Ramos (cell line): ENCODE measurements at regions not wholly inside any gene's neighbourhood (a gene's known extent, or its start where the extent isn't known, plus 50 kb on each side); places are given as distances from the start of the nearest gene placed in this dataset.

Source experiments
- in situ Hi-C: fragments of 300-500 bp; cut with MboI; formaldehyde crosslinking; loops from one replicate; pipeline ENCODE4 v1.14.3; 2022; ENCODE audit warnings: low sequenced_read_pairs; ENCODE audit not compliant: unreplicated experiment

DNA sequence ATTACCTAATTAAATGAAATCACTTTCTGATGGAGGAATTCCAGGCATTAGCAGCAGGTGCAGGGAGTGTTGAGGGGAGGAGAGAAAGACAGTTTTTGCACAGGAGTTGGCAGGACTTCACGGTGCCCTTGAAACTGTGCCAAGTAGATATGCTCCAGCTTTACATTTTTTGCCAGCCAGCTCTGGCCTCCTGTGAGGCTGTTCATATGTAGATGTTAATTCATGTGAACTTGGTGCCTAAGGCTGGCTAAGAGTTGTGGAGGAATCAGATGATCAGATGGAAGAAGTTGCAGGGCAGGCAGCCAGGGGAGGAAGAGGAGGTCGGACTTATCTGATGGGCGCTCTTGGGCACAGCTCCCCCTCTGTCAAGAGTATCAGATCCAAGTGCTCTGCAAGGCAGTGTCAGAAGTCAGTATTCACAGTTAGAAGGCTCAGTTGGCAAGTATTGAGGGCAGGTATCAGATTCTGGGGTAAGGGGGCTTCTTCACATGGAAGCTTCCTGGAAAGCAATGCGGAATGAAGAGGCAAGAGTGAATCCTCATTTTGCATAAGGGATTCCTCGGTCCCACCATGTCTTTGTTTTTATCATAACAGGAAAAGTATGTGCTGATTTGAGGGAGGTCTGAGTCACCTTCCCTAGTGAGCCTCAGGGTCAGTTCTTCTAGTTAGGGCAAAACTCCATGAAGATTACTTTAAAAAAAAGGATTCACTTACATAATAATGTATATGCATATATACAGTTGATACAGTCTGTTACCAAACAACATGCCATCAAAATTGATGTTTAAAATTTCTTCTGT, 172.6 kb upstream of the UMPS start:
- in situ Hi-C loops: no loop called here

DNA sequence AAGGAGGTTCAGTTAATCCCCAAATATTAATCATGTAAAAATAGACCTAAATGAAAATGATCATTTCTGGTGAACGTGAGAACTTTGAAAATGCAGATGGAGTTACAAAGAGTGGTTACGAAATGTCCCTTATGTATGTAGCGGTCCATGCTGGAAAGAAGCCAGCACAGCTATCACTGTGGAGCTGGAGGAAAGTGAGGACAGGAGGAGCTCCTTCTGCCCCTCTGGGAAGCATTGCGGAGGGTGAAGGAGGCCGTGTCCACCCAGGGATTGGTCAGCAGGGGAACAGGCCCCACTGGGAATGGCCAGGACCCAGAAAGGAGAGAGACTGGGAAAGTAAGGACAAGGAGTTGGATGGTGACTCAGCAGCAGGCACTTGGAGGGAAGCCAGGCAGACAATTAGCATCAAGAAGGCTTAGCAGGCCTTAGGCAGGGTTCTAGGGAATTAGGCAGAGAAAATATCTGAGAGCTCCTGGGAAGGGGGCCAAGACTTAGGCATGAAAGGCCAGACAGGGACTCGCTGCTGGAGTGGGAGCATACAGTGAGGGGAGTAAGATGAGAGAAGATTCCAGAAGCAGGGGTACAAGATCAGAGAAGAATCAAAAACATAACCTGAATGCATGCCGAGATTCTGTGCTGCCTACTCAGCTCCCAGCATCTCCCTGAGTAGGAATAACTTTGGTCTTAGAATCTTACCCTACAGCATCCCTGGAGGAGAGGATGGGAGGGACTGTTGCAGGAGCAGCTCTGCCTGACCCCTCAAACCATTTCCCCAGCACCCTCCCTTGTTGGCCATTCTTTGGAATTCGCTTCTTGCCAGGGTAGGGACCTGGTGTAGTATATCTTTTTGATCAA, 171.0 kb upstream of the UMPS start:
- in situ Hi-C loops: no loop called here

DNA sequence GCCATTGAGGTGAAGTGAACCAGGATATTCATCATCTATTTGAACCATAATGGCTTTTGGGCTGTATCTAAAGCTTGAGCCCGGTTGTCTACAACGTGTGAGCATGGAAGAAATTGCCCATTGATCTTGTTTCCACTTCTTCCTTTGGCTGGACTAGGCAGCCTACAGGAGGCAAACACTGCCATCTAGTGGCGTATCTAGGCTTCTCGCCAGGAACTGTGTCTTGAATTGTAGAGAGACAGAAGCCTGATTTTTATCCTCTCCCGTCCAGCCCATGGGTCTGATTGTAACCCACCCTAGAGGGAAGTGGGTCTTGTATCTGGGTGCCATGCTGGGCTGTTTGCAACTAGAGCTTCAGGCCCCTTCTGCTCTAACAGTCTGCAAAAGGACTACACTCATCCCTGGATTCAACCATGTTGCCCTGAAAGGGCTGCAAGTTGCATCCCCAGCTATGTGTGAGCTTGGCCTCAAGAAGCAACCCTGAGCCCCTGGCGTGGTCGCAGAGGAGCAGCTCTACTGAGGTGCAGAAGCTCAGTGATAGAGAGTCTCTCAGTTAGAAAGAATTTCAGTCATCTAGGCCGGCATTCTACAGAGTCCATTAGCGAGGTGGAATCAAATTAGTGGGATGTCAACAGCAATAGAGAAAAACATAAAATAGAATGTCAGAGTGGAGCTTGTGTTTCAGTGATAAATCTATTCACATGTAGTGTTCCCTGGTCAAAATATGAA, 170.2 kb upstream of the UMPS start:
- in situ Hi-C loops: loop anchor here (10.0 kb wide), 1 partner anchor 135 kb away; no protein-coding TSS in a partner anchor

DNA sequence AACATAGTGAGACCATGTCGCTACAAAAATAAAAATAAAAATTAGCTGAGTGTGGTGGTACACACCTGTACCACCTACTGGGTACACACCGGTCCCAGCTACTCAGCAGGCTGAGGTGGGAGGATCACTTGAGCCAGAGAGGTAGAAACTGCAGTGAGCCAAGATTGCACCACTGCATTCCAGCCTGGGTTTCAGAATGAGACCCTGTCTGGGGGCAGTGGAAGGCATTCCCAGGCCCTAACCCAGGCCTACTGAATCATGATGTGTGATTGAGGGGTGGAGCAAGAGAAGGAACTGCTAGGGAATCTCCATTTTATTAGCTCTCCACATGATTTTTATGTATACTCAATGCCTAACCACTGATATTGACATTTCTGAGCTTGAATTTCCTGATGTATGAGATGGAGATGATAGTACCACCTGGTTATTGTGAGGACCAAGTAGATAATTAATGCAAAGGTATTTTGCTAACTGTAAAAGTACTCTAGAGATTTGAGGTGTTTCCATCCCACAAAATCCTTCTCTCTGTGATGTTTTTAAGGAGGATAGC, 169.5 kb upstream of the UMPS start:
- in situ Hi-C loops: loop anchor here (10.0 kb wide), 1 partner anchor 134 kb away; no protein-coding TSS in a partner anchor

DNA sequence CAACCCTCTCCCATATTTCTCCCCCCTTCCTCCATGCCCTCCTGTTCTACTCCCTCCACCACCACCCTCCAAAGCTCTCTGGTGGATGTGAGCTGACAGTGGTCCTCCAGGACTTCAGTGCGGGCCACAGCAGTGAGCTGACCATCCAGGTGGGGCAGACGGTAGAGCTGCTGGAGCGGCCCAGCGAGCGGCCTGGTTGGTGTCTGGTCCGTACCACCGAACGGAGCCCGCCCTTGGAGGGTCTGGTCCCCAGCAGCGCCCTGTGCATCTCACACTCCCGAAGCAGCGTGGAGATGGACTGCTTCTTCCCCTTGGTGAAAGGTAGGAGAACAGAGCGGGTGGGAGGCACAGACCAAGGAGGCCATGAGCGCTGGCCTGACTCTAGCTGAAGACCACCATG, 167.5 kb upstream of the UMPS start:
- in situ Hi-C loops: loop anchor here (10.0 kb wide), 1 partner anchor 132 kb away; no protein-coding TSS in a partner anchor

DNA sequence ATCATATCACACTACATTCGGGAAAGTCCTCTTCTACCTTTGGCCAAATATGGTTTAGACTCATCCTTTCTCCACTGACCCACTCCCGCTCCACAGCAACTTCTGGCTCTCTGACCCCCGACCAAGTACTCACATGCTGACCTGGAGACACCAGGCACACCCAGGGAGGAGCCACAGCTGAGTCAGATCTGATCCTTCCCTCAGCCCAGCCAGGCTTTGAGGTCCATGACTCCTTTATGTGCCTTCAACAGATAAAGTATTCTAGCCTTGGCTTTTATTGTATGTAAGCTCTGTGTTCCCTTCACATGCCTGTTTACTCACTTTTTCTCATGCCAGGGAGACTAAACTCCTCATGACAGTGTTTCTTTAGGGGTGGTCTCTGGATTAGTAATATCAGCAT, 166.9 kb upstream of the UMPS start:
- in situ Hi-C loops: loop anchor here (10.0 kb wide), 1 partner anchor 131 kb away; no protein-coding TSS in a partner anchor

DNA sequence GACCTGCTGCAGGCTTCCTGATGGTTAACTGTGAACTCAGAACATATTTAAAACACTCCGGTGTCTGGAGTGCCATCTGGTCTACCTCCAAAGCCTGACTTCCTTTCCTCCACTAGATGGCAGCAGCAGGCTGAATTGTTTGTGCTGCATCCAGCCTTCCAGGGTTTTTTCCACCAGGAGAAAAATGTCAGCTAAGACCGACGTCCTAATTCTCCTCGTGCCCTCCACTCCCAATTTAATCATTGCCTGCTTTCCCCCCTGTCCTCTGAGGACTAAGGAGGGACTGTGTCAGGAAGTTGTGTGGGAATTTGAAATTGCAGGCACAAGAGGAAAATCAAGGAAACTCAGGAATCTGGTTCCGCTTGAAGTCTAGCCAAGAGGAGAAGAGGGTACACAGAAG, 165.2 kb upstream of the UMPS start:
- in situ Hi-C loops: loop anchor here (10.0 kb wide), 1 partner anchor 130 kb away; no protein-coding TSS in a partner anchor

DNA sequence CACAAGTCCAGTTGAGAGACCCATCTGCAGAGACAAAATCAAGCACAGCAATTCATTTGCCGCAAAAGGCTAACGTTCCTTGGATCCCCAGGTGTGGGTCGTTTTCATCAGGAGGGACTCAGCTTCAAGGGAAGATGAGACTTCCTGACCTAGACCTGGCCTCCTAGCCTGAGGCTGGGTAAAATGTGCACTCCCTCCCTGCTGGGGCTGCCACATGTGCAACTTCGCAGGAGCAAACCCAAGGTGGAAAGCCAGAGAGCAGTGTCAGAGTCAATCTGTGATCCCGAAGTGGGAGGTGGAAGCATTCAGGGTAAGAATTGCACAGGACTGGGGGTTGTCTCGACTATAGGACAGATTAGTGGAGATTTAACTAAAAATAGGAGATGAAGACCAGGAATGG, 164.7 kb upstream of the UMPS start:
- in situ Hi-C loops: loop anchor here (10.0 kb wide), 1 partner anchor 129 kb away; no protein-coding TSS in a partner anchor

DNA sequence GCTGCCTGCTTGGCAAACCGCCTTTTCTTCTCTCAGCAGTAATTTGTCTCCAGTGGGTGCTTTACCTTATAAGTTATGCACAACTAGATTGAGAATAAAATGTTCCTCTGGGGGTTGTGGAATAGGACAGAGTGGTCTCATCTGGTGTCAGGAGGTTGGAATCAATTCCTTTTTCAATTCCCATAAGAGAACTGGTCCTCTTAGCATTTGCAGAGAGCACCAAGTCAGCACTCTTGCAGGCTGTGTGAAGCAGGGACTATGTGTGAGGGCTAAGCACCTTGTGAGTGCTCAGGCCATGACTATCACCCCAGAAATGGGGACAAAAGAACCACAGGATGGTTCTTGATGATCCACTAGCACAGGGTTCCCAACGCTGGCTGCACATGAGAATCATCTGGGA, 163.6 kb upstream of the UMPS start:
- in situ Hi-C loops: loop anchor here (10.0 kb wide), 1 partner anchor 128 kb away; no protein-coding TSS in a partner anchor

DNA sequence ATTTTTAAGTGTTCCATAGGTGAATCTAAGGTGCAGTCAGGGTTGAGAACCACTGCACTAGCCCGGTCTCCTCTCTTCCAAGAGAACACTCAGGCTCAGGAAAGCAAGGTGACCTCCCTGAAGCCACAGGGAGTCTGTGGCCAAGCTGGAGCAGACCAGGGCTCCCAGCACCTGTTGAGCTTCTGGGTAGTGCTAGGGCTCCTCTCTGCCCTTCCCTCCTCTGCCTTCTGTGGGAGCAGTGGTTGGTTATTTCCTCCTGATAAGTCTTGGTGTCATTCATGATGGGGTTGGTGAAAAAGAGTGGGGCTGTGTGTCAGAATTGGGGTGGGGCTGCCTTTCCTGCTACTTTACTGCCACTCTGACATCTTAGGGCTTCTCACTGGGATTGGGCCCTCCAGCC, 163.1 kb upstream of the UMPS start:
- in situ Hi-C loops: loop anchor here (10.0 kb wide), 1 partner anchor 128 kb away; no protein-coding TSS in a partner anchor

DNA sequence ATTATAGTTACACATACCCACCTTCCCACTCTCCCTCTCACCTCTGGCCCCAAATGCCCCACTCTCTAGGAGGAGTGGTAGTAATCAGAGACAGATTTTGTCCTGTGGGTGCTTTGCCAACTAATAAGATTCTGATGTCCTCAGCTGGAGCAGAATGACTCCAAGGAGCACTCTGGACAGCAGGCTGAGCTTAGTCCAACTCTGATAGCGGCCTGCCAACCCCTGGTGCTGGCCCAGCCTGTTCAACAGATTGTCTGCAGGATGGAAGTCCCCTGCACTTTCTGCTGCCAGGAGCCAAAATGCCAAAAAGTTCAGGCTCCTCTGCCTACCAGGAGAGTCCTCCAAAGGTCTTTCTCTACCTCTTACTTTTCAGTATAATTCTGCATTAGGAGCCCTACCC, 160.5 kb upstream of the UMPS start:
- in situ Hi-C loops: loop anchor here (10.0 kb wide), 1 partner anchor 125 kb away; no protein-coding TSS in a partner anchor

DNA sequence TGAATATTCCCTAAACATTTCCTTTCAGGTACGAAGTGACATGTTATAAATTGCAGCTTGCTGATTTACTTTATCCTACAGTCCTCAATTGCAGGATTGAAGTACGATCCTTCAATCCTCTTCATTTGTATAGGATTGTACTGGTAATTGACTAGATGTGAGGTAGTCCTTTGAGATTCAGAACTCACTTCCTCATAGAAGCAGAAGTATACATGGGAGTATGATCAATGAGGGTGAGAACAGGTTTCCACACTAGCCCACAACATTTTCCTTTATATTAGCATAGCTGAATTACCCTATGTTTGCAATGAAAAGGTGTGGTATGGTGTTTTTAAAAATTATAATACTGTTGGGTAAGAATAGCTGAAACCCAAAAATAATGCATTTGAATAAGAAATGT, 160.0 kb upstream of the UMPS start:
- in situ Hi-C loops: no loop called here

DNA sequence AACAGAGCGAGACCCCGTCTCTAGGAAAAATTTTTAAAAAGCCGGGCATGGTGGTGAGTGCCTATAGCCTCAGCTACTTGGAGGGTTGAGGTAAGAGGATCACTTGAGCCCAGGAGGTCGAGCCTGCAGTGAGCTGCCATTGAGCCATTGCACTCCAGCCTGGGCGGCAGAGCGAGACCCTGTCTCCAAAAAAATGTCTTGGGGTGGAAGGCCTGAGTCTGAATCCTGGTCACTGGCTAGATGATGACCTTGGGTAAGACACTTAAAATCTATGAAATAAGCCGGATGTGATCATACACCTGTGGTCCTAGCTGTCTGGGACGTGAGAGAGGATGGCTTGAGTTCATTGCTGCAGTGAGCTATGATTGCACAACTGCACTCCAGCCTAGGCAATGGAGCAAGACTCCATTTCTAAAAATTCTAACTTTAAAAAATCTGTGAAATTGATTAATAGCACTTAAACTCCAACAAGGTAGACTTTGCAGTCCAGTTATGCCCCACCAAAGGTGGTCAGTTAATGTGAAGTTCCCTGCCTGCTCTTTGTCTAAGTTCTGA, 157.3 kb upstream of the UMPS start:
- in situ Hi-C loops: no loop called here

DNA sequence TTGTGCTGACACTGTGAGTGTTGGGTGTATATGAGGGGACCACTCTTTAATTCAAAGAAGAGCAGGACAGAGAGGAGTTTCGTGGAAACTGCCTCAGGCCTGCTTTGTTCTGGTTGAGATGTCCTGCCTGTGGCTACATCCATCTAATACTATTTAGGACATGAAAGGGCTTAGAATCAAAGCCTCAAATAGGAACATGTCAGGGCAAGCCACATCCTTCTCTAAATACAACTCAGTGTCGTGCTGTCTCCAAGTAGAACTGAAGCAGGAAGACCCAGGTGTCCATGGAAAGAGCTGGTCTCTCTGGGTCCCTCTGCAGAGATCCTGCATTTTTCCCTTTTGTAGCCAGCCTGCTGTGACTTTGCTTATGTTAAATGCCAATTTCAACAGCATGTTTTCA, 156.2 kb upstream of the UMPS start:
- in situ Hi-C loops: no loop called here

DNA sequence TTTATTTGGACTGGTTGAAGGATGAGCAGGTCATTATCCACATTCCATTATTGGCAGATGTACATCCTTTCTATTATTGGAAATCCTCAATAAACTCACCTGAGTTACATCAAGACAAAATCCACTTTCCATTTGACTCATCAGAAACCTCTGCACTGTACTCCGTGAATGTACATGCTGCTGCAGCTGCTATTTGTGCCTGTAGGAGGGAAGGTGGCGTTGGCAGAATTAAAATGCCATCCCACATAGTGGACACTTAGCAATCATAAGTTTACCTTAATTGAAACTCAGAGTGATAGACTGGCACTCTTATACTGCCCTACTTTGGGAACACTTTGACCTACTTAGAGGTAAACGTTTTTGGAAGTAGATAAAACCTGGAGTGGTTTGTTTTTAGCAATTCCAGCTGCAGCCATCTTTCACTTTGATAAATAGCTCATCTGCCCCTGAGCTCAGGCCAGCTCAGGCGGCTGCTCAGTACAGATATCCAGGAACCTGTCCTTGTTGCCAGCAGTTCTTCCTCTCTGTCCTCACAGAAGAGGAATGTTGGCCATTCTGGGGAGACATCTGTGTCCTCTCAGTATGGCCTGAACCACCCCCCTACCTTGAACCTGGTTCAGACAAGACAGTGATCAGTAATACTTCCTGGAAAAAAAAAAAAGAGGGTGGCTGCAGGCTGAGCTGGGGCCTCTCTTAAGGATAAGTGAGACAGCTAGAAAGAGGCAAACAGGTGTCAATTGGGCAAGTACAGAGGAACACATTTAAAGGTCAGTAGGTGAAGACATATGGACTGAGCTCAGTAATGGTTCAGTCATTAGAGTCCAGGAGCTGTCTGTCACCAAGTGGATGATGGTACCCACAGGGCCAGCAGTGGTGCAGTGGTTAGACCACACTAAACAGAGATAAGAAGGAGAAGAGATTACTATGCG, 153.4 kb upstream of the UMPS start:
- in situ Hi-C loops: no loop called here

DNA sequence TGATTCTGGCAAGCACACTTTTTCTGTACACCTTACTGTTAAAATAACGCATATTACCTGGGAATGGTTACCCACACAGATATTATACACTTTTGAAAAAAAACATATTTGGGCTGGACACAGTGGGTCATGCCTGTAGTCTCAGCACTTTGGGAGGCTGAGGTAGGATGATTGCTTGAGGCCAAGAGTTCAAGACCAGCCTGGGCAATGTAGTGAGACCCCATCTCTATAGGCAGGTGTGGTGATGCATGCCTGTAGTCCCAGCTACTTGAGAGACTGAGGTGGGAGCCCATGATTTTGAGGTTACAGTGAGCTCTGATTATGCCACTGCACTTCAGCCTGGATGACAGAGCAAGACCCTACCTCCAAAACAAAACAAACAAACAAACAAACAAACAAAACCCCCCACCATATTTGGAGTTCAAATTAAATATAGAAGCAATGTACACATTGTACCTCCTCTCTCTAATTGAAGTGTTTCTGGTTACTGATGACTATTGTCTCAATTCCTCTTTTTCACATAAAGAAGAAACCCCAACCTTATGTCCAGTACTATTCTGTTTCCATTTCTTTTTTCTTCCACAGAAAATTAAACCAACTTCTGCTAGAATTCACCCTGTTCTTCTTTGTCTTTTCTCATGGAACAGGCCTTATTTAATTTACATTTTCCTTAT, 152.6 kb upstream of the UMPS start:
- in situ Hi-C loops: no loop called here

DNA sequence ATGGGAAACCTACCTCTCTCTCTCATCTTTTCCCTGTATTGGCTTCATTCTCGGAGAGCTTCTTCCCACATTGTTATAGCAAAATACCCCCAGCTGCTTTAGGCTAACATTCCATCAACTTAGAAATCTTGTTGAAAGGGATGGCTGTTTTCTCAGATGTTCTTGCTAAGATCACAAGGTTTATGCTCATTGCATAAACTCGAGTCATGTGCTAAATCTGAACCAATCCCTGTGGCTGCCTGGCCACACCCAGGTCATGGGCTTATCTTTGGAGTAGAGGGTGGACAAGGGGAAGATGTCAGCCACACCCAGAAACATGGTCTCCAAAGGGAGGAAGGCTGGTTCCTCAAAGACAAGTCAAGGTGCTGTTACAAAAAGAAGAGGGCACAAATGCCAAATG, 150.6 kb upstream of the UMPS start:
- in situ Hi-C loops: no loop called here

DNA sequence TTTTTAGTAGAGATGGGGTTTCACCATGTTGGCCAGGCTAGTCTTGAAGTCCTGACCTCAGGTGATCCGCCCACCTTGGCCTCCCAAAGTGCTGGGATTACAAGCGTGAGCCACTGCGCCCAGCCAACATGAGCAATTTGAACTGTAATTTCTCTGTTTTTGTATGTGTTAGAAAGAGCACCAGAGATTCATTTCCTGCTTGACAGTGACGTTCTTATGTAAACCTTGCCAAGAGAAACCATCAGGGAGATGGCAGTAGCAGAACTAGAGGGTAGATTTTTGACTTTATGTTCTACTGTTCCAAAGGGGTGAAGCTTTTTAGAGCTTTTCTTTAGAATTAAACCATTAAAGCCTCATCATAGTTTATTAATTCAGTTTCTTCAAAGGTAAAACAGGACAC, 148.1 kb upstream of the UMPS start:
- in situ Hi-C loops: no loop called here
